ENCODE measurements at regions not wholly inside any gene's neighbourhood (a gene's known extent, or its start where the extent isn't known, plus 50 kb on each side); places are given as distances from the start of the nearest gene placed in this dataset.

- no peak for DNase-seq (ENCODE audit: low read depth)
- H3K4me3 ChIP-seq (ENCODE audit: control insufficient read depth, low read depth, low read length) = no peak overlapping the region
- TF ChIP-seq CTCF (conservative IDR thresholded peaks at IDR 0.05; ENCODE audit: control insufficient read depth, insufficient read depth, low read depth, low read length) = no peak
These were observed 789.8 kb upstream of the PTPRD start for GRCh38 chr9:11402621-11403020.

- no peak for DNase-seq (ENCODE audit: low read depth)
- no peak overlapping the region for H3K4me3 ChIP-seq (ENCODE audit: control insufficient read depth, low read depth, low read length)
- no peak for TF ChIP-seq CTCF (conservative IDR thresholded peaks at IDR 0.05; ENCODE audit: control insufficient read depth, insufficient read depth, low read depth, low read length)
These were observed 801.4 kb upstream of the PTPRD start for GRCh38 chr9:11414241-11414640.

GRCh38 chr9:11417782-11418181 is 805.0 kb upstream of the PTPRD start:
- no peak for TF ChIP-seq CTCF (conservative IDR thresholded peaks at IDR 0.05; ENCODE audit: control insufficient read depth, insufficient read depth, low read depth, low read length)
- no peak for DNase-seq (ENCODE audit: low read depth)
- no peak overlapping the region for H3K4me3 ChIP-seq (ENCODE audit: control insufficient read depth, low read depth, low read length)

GRCh38 chr9:11431490-11431889 is 818.7 kb upstream of the PTPRD start:
- no peak for TF ChIP-seq CTCF (conservative IDR thresholded peaks at IDR 0.05; ENCODE audit: control insufficient read depth, insufficient read depth, low read depth, low read length)
- DNase-seq (ENCODE audit: low read depth) = no peak
- H3K4me3 ChIP-seq (ENCODE audit: control insufficient read depth, low read depth, low read length) = no peak overlapping the region

GRCh38 chr9:11432361-11432760 is 819.6 kb upstream of the PTPRD start:
- no peak overlapping the region for H3K4me3 ChIP-seq (ENCODE audit: control insufficient read depth, low read depth, low read length)
- no peak for DNase-seq (ENCODE audit: low read depth)
- TF ChIP-seq CTCF (conservative IDR thresholded peaks at IDR 0.05; ENCODE audit: control insufficient read depth, insufficient read depth, low read depth, low read length) = no peak

- no peak overlapping the region for H3K4me3 ChIP-seq (ENCODE audit: control insufficient read depth, low read depth, low read length)
- no peak for DNase-seq (ENCODE audit: low read depth)
- no peak for TF ChIP-seq CTCF (conservative IDR thresholded peaks at IDR 0.05; ENCODE audit: control insufficient read depth, insufficient read depth, low read depth, low read length)
These were observed 830.8 kb upstream of the PTPRD start for GRCh38 chr9:11443631-11444030.
